Astrocyte (in vitro differentiated cells and primary cell): ENCODE measurements at regions not wholly inside any gene's neighbourhood (a gene's known extent, or its start where the extent isn't known, plus 50 kb on each side); places are given as distances from the start of the nearest gene placed in this dataset.

Source experiments
- CTCF ChIP-seq: IDR thresholded peaks from 2 replicates; pipeline ENCODE4 v1.5.1; 2011; ENCODE audit warnings: low read depth, mild to moderate bottlenecking, inconsistent platforms, low read length, moderate library complexity; ENCODE audit not compliant: insufficient read depth
- EZH2 ChIP-seq: IDR thresholded peaks from 2 replicates; pipeline ENCODE4 v1.6.1; 2012; ENCODE audit warnings: mild to moderate bottlenecking, low read length, inconsistent platforms; ENCODE audit not compliant: insufficient read depth

DNA sequence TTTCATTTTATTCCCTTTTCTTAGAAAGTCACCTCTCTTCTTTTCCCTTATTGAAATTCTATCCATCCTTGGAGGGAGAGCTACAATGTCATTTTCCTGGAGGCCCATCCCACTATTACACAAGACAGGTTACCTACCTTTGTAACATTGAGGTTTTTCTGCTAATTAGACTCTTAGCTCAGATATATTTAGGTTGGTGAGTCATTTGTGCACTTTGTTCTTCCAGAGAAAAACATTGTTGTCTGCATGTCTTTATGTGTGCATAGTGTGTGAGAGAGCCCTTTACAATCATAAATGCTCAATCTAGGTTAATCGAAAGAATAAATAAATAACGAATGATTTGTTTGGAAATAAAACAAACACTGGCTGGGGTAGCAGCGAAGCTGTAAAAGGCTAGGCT lies 191.8 kb downstream of the DACT1 start:
- TF ChIP-seq CTCF (no peak), EZH2 (no peak)
